ENCODE measurements at regions not wholly inside any gene's neighbourhood (a gene's known extent, or its start where the extent isn't known, plus 50 kb on each side); places are given as distances from the start of the nearest gene placed in this dataset.

GRCh38 chr2:18719978-18720775 is 130.8 kb upstream of the NT5C1B start:
- TF ChIP-seq, protein P1, sequence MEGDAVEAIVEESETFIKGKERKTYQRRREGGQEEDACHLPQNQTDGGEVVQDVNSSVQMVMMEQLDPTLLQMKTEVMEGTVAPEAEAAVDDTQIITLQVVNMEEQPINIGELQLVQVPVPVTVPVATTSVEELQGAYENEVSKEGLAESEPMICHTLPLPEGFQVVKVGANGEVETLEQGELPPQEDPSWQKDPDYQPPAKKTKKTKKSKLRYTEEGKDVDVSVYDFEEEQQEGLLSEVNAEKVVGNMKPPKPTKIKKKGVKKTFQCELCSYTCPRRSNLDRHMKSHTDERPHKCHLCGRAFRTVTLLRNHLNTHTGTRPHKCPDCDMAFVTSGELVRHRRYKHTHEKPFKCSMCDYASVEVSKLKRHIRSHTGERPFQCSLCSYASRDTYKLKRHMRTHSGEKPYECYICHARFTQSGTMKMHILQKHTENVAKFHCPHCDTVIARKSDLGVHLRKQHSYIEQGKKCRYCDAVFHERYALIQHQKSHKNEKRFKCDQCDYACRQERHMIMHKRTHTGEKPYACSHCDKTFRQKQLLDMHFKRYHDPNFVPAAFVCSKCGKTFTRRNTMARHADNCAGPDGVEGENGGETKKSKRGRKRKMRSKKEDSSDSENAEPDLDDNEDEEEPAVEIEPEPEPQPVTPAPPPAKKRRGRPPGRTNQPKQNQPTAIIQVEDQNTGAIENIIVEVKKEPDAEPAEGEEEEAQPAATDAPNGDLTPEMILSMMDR (optimal IDR thresholded peaks at IDR 0.05 in 1 of 3, IDR thresholded peaks at IDR 0.05 in 1 of 3, conservative IDR thresholded peaks at IDR 0.05 in 1 of 3; ENCODE audit: extremely low read depth in 1 of 3, insufficient read depth in 2 of 3, low read length in 3 of 3) = no peak
- TF ChIP-seq EZH2 (IDR thresholded peaks at IDR 0.05; ENCODE audit: low read length) = no peak

Measured in keratinocyte (primary cell).